ENCODE measurements at regions not wholly inside any gene's neighbourhood (a gene's known extent, or its start where the extent isn't known, plus 50 kb on each side); places are given as distances from the start of the nearest gene placed in this dataset.
"Not testable (repeated sequence)": the region's sequence is repeated elsewhere in the genome, so short reads cannot be mapped to it uniquely, and the experiment has no call there.

DNA sequence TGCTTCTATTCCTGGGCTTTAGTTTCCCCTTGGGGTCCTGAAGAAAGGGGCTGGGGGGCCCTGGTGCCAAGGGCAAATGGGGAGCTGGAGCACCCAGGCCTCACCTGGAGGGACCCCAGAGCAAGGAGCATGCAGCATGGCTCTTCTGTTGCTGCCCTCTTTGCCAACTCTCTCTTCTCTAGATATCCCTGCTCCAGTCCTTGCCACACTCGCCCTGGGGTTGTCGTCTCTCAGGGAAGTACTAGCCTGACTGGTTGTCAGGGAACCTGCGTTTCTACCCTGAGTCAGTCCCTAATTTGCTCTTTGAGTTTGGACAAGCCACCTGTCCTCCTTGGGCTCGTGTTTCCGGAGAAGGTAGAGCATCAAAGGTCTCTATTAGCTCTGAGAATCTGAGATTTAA is 63.7 kb upstream of the UBE2Q2 start:
- DNase-seq (no peak), ATAC-seq (no peak)
- no peaks in the 10 kb centered on the region for H3K36me3 ChIP-seq
- 82 to 95% (median 88%) methylated on average over 5 of the region's 5 CpGs for WGBS, 4 donors
- peaks cover 0 to 12% (median 0%) of the 10 kb centered on the region in 12 donors for H3K4me1 ChIP-seq
- intact Hi-C loops (cut with DNase I), result no loop called here
- no peaks in the 10 kb centered on the region for H3K27me3 ChIP-seq
- no peak overlapping the region for H3K27ac ChIP-seq
- TF ChIP-seq, protein P1, sequence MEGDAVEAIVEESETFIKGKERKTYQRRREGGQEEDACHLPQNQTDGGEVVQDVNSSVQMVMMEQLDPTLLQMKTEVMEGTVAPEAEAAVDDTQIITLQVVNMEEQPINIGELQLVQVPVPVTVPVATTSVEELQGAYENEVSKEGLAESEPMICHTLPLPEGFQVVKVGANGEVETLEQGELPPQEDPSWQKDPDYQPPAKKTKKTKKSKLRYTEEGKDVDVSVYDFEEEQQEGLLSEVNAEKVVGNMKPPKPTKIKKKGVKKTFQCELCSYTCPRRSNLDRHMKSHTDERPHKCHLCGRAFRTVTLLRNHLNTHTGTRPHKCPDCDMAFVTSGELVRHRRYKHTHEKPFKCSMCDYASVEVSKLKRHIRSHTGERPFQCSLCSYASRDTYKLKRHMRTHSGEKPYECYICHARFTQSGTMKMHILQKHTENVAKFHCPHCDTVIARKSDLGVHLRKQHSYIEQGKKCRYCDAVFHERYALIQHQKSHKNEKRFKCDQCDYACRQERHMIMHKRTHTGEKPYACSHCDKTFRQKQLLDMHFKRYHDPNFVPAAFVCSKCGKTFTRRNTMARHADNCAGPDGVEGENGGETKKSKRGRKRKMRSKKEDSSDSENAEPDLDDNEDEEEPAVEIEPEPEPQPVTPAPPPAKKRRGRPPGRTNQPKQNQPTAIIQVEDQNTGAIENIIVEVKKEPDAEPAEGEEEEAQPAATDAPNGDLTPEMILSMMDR (IDR thresholded peaks at IDR 0.05), result no peak
- no peak for TF ChIP-seq POLR2A (IDR thresholded peaks at IDR 0.05)
- H3K4me3 ChIP-seq, result no peak overlapping the region
- H3K9me3 ChIP-seq, result no peaks in the 10 kb centered on the region

- DNase-seq; H3K9me3 ChIP-seq; H3K27me3 ChIP-seq; H3K4me3 ChIP-seq; H3K36me3 ChIP-seq; intact Hi-C loops (cut with DNase I); ATAC-seq: not testable (repeated sequence)
- H3K4me1 ChIP-seq, result peaks cover 0 to 12% (median 0%) of the 10 kb centered on the region in 12 donors
- peak overlapping the region in 1 of 12 donors; percentile 62 for H3K27ac ChIP-seq
These were observed 64.4 kb upstream of the CSPG4 start for GRCh38 chr15:75776871-75777610.

- H3K9me3 ChIP-seq, result no peaks in the 10 kb centered on the region
- no peaks in the 10 kb centered on the region for H3K27me3 ChIP-seq
- ATAC-seq, result no peak
- no peak for DNase-seq
- H3K27ac ChIP-seq, result no peak overlapping the region
- TF ChIP-seq POLR2A (IDR thresholded peaks at IDR 0.05), result no peak
- TF ChIP-seq, protein P1 (IDR thresholded peaks at IDR 0.05), result no peak
- no peaks in the 10 kb centered on the region for H3K36me3 ChIP-seq
- peaks cover 0 to 12% (median 0%) of the 10 kb centered on the region in 12 donors for H3K4me1 ChIP-seq
- no peak overlapping the region for H3K4me3 ChIP-seq
- intact Hi-C loops (cut with DNase I), result no loop called here
- 22 to 42% (median 28%) methylated on average over 2 of the region's 2 CpGs for WGBS, 4 donors
These were observed 63.4 kb upstream of the CSPG4 start for GRCh38 chr15:75776065-75776423.

GRCh38 chr15:75775296-75776064 is 62.8 kb upstream of the CSPG4 start:
- DNase-seq, result no peak
- no peaks in the 10 kb centered on the region for H3K36me3 ChIP-seq
- 85 to 87% (median 86%) methylated on average over 8 to 9 of the region's 9 CpGs for WGBS, 4 donors
- TF ChIP-seq, protein P1 (IDR thresholded peaks at IDR 0.05), result no peak
- no peak for TF ChIP-seq POLR2A (IDR thresholded peaks at IDR 0.05)
- no peaks in the 10 kb centered on the region for H3K9me3 ChIP-seq
- ATAC-seq, result no peak
- intact Hi-C loops (cut with DNase I), result no loop called here
- H3K4me1 ChIP-seq, result peaks cover 0 to 12% (median 0%) of the 10 kb centered on the region in 12 donors
- no peaks in the 10 kb centered on the region for H3K27me3 ChIP-seq
- no peak overlapping the region for H3K4me3 ChIP-seq
- H3K27ac ChIP-seq, result no peak overlapping the region

GRCh38 chr15:75773974-75774373 is 61.3 kb upstream of the CSPG4 start:
- peaks cover 0 to 12% (median 0%) of the 10 kb centered on the region in 12 donors for H3K4me1 ChIP-seq
- H3K27ac ChIP-seq; intact Hi-C loops (cut with DNase I); H3K4me3 ChIP-seq; ATAC-seq; H3K36me3 ChIP-seq; H3K27me3 ChIP-seq; DNase-seq; H3K9me3 ChIP-seq: not testable (repeated sequence)
- 64 to 88% (median 75%) methylated on average over 2 to 3 of the region's 3 CpGs for WGBS, 4 donors

GRCh38 chr15:75771054-75771453 is 58.4 kb upstream of the CSPG4 start:
- H3K27ac ChIP-seq; H3K36me3 ChIP-seq; ATAC-seq; H3K27me3 ChIP-seq; H3K9me3 ChIP-seq; DNase-seq; H3K4me3 ChIP-seq; H3K4me1 ChIP-seq; intact Hi-C loops (cut with DNase I): not testable (repeated sequence)
- 32 to 49% (median 39%) methylated on average over 2 of the region's 2 CpGs for WGBS, 4 donors
